Endothelial cell of umbilical vein (primary cell): ENCODE measurements at regions not wholly inside any gene's neighbourhood (a gene's known extent, or its start where the extent isn't known, plus 50 kb on each side); places are given as distances from the start of the nearest gene placed in this dataset.

ENCODE experiments used
- BruUV-seq: library from RNA; stranded (reverse); fragments of 400-500 nt; replicated peaks from 2 replicates; lab custom pipeline; 2021; lab: Mats Ljungman, UMichigan
- CTCF ChIA-PET: fragments of 300-600, 350-600 bp; sonication (Branson Sonifier 250); formaldehyde crosslinking; loops from one replicate; lab custom pipeline; 2021; ENCODE audit warnings: antibody characterized with exemption, inconsistent platforms; lab: Charles Lee
- POLR2A ChIA-PET: fragments of 300-600, 350-600 bp; sonication (Branson Sonifier 250); formaldehyde crosslinking; loops from one replicate; lab custom pipeline; 2021; ENCODE audit warnings: antibody characterized with exemption, inconsistent platforms; lab: Charles Lee
- DNase-seq: peaks from one replicate; pipeline ENCODE4 v3.0.0-alpha.2; 2011; ENCODE audit warnings: low read depth, low spot score
- FAIRE-seq: peaks from 2 replicates; lab custom pipeline; 2011; peaks lifted over from hg19 to GRCh38; lab: Jason Lieb, UNC
- H2AFZ ChIP-seq: 2 replicates; pipeline ENCODE4 v1.6.0; 2012; ENCODE audit warnings: low read depth, low read length, control low read depth, inconsistent platforms
- H3K27ac ChIP-seq: 2 replicates; pipeline ENCODE4 v1.5.1; 2011; ENCODE audit warnings: low read depth, mild to moderate bottlenecking, control low read depth, low read length, moderate library complexity; ENCODE audit not compliant: insufficient read depth
- H3K27me3 ChIP-seq, 2 experiments: 2 replicates each; pipeline versions ENCODE4 v1.6.0 to v1.6.1; 2011; ENCODE audit warnings: low read length in 2 of 2, mixed read lengths in 1 of 2; ENCODE audit not compliant: control insufficient read depth in 2 of 2, insufficient read depth in 2 of 2
- H3K36me3 ChIP-seq, 2 experiments: 2 replicates in 1 of 2; 3 replicates in 1 of 2; pipeline ENCODE4 v1.5.1; 2011; ENCODE audit warnings: low read length in 2 of 2, mild to moderate bottlenecking in 1 of 2, moderate library complexity in 1 of 2; ENCODE audit not compliant: control insufficient read depth in 2 of 2, insufficient read depth in 2 of 2; ENCODE audit errors: extremely low read depth in 1 of 2
- H3K4me1 ChIP-seq: 3 replicates; pipeline ENCODE4 v1.5.1; 2011; ENCODE audit warnings: mild to moderate bottlenecking, low read length; ENCODE audit not compliant: control insufficient read depth, insufficient read depth; ENCODE audit errors: extremely low read depth
- H3K4me2 ChIP-seq: 2 replicates; pipeline ENCODE4 v1.6.1; 2011; ENCODE audit warnings: low read length, control low read depth, mixed read lengths; ENCODE audit not compliant: insufficient read depth
- H3K4me3 ChIP-seq, 3 experiments: fragments of 200-600 bp in 1 of 3; sonication (generic), shearing (Covaris generic) in 1 of 3; replicated peaks in 1 of 3; 2 replicates each; pipeline ENCODE4 v1.5.1; 2011 to 2016; ENCODE audit warnings: control low read depth in 3 of 3, low read length in 3 of 3, mild to moderate bottlenecking in 2 of 3, inconsistent platforms in 1 of 3, low read depth in 1 of 3, moderate library complexity in 1 of 3; ENCODE audit not compliant: insufficient read depth in 1 of 3
- H3K79me2 ChIP-seq: 2 replicates; pipeline ENCODE4 v1.6.0; 2012; ENCODE audit warnings: low read length, inconsistent platforms; ENCODE audit not compliant: control insufficient read depth, insufficient read depth
- H3K9ac ChIP-seq: replicated peaks from 2 replicates; pipeline ENCODE3; 2011; ENCODE audit warnings: low read length, control low read depth; ENCODE audit not compliant: insufficient read depth; ENCODE audit errors: extremely low read depth
- H3K9me1 ChIP-seq: replicated peaks from 3 replicates; pipeline ENCODE4 v1.6.0; 2011; ENCODE audit warnings: mild to moderate bottlenecking, low read length; ENCODE audit not compliant: control insufficient read depth, insufficient read depth; ENCODE audit errors: extremely low read depth
- H3K9me3 ChIP-seq: replicated peaks from 2 replicates; pipeline ENCODE4 v1.5.1; 2012; ENCODE audit warnings: low read length, inconsistent platforms; ENCODE audit not compliant: control insufficient read depth, insufficient read depth
- H4K20me1 ChIP-seq: replicated peaks from 2 replicates; pipeline ENCODE3; 2011; ENCODE audit warnings: mild to moderate bottlenecking, low read length; ENCODE audit not compliant: control insufficient read depth, insufficient read depth; ENCODE audit errors: extremely low read depth
- EZH2 ChIP-seq: IDR thresholded peaks from 2 replicates; pipeline ENCODE4 v1.6.1; 2012; ENCODE audit warnings: borderline replicate concordance, low read depth, mild to moderate bottlenecking, moderate library complexity, low read length, inconsistent platforms; ENCODE audit not compliant: severe bottlenecking
- FOS ChIP-seq: IDR thresholded peaks from 2 replicates; pipeline ENCODE4 v1.6.1; 2011; ENCODE audit warnings: mild to moderate bottlenecking, low read length, moderate library complexity, borderline replicate concordance; ENCODE audit not compliant: insufficient read depth
- GATA2 ChIP-seq: IDR thresholded peaks from 2 replicates; pipeline ENCODE4 v1.7.0; 2011; ENCODE audit warnings: low read depth, mild to moderate bottlenecking, moderate library complexity, mixed read lengths, low read length; ENCODE audit not compliant: insufficient read length, insufficient read depth
- JUN ChIP-seq: IDR thresholded peaks from 2 replicates; pipeline ENCODE4 v1.6.1; 2011; ENCODE audit warnings: borderline replicate concordance, low read depth; ENCODE audit not compliant: insufficient read length, insufficient read depth
- MYC ChIP-seq: IDR thresholded peaks from one replicate; pipeline ENCODE4 v1.6.1; 2011; ENCODE audit warnings: mild to moderate bottlenecking, low read depth, low read length
- POLR2A ChIP-seq: IDR thresholded peaks from 2 replicates; pipeline ENCODE4 v1.6.1; 2012; ENCODE audit warnings: low read depth, mild to moderate bottlenecking, control low read depth, low read length
- POLR2AphosphoS5 ChIP-seq: IDR thresholded peaks from 2 replicates; pipeline ENCODE4 v1.6.1; 2012; ENCODE audit warnings: low read depth, mild to moderate bottlenecking, control low read depth, low read length, moderate library complexity; ENCODE audit not compliant: insufficient read depth
- dilution Hi-C: fragments of 300-500 bp; cut with MboI; formaldehyde crosslinking; loops from one replicate; pipeline ENCODE4 v1.15.0; 2019; ENCODE audit warnings: low sequenced_read_pairs; ENCODE audit not compliant: extremely low pct_ligation_motif_present
- intact Hi-C: fragments of 100-400 bp; cut with micrococcal nuclease; formaldehyde crosslinking; loops from one replicate; pipeline ENCODE4 v1.10.0; 2022
- TF ChIP-seq, protein P1 (sequence below): IDR thresholded peaks from 2 replicates; pipeline ENCODE4 v1.6.1; 2011; ENCODE audit not compliant: insufficient read depth, insufficient read length
- TF ChIP-seq, protein P2 (sequence below), 2 donors: IDR thresholded peaks; 1 replicate in 1 of 2; 2 replicates in 1 of 2; pipeline ENCODE4 v1.5.1; 2011; ENCODE audit warnings: low read length in 2 of 2, mild to moderate bottlenecking in 2 of 2, moderate library complexity in 2 of 2, control low read depth in 1 of 2, inconsistent platforms in 1 of 2, low read depth in 1 of 2; ENCODE audit not compliant: insufficient read depth in 1 of 2; ENCODE audit errors: extremely low read depth in 1 of 2

DNA sequence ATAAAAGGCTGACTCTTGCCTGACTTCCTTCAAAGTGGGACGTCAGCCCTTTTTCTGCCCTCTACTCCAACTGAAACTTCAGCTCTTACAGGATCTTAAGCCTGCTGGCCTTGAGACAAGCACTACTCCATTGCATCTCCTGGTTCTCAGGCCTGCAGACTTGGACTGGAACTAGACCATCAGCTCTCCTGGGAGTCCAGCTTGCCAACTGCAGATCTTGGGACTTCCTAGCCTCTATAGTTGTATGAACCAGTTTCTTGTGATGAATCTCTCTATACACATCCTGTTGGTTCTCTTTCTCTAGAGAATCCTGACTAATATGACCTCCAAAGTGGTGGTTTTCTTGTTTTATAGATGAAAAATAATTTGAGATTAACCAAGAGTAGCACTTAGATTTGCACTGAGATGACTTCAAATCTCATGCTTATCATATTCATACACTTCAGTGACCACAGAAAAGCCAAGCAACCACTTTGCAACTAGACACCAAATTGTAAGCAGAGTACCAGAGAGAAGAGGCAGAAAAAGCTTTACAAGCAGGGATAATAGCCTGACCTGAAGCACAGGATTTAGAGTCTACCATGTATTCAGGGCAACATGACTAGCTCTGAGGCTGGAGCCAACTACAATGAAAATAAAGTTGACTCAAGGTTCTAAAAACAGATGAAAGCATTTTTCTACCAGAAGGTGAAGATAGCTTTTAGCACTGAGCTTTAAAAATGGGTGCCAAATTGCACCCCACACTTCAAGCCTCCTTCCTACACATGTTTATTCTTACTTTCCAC lies 661.3 kb upstream of the USP24 start:
- POLR2A ChIA-PET, result no interaction called here
- FAIRE-seq, result no peak

More for the DNA sequence above, 661.3 kb upstream of the USP24 start:
- Histone ChIP-seq H3K27me3 (no peaks in the 10 kb centered on the region), H4K20me1 (no peaks in the 10 kb centered on the region), H3K4me2 (no peak overlapping the region), H3K4me1 (no peaks in the 10 kb centered on the region), H2AFZ (no peak overlapping the region), H3K79me2 (no peaks in the 10 kb centered on the region), H3K36me3 (no peaks in the 10 kb centered on the region), H3K4me3 (no peak overlapping the region), H3K9ac (no peak overlapping the region), H3K9me1 (no peaks in the 10 kb centered on the region), H3K9me3 (no peaks in the 10 kb centered on the region), H3K27ac (no peak overlapping the region)
- no peak for TF ChIP-seq GATA2
- TF ChIP-seq, protein P1, sequence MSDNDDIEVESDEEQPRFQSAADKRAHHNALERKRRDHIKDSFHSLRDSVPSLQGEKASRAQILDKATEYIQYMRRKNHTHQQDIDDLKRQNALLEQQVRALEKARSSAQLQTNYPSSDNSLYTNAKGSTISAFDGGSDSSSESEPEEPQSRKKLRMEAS, result no peak
- no peak for TF ChIP-seq JUN
- TF ChIP-seq POLR2A, result no peak
- no peak for TF ChIP-seq POLR2AphosphoS5
- TF ChIP-seq, protein P2, sequence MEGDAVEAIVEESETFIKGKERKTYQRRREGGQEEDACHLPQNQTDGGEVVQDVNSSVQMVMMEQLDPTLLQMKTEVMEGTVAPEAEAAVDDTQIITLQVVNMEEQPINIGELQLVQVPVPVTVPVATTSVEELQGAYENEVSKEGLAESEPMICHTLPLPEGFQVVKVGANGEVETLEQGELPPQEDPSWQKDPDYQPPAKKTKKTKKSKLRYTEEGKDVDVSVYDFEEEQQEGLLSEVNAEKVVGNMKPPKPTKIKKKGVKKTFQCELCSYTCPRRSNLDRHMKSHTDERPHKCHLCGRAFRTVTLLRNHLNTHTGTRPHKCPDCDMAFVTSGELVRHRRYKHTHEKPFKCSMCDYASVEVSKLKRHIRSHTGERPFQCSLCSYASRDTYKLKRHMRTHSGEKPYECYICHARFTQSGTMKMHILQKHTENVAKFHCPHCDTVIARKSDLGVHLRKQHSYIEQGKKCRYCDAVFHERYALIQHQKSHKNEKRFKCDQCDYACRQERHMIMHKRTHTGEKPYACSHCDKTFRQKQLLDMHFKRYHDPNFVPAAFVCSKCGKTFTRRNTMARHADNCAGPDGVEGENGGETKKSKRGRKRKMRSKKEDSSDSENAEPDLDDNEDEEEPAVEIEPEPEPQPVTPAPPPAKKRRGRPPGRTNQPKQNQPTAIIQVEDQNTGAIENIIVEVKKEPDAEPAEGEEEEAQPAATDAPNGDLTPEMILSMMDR (IDR thresholded peaks at IDR 0.05; ENCODE audit: extremely low read depth in 1 of 2, insufficient read depth in 1 of 2, low read depth in 1 of 2, low read length in 2 of 2), result no peak
- TF ChIP-seq EZH2, result no peak
- no peak for TF ChIP-seq FOS
- TF ChIP-seq MYC, result no peak
- no peak for DNase-seq
- intact Hi-C loops, result no loop called here
- no TSS peak for BruUV-seq
- dilution Hi-C loops, result no loop called here
- CTCF ChIA-PET, result interaction anchor here (1.3 to 2.3 kb wide), 2 partner anchors 10 kb away, joined by 4 to 16 read pairs; no protein-coding TSS in a partner anchor
